BLaER1 treated with 17β-estradiol and CSF1 and Interleukin-3, amounts not matched to agents 10 nM and 100 nM (cell line): ENCODE measurements at regions not wholly inside any gene's neighbourhood (a gene's known extent, or its start where the extent isn't known, plus 50 kb on each side); places are given as distances from the start of the nearest gene placed in this dataset.

Source experiments
- H3K27ac ChIP-seq, 11 experiments: shearing (Covaris generic); formaldehyde crosslinking; 2 replicates each; pipeline ENCODE4 v1.8.1; 2022
- H3K27me3 ChIP-seq, 11 experiments: shearing (Covaris generic); formaldehyde crosslinking; 2 replicates each; pipeline ENCODE4 v1.8.1; 2022
- H3K36me3 ChIP-seq, 11 experiments: shearing (Covaris generic); formaldehyde crosslinking; 2 replicates each; pipeline ENCODE4 v1.8.1; 2022
- H3K4me1 ChIP-seq, 10 experiments: shearing (Covaris generic); formaldehyde crosslinking; 2 replicates each; pipeline ENCODE4 v1.8.1; 2022
- H3K4me2 ChIP-seq, 11 experiments: shearing (Covaris generic); formaldehyde crosslinking; 2 replicates each; pipeline ENCODE4 v1.8.1; 2022
- H3K4me3 ChIP-seq, 10 experiments: shearing (Covaris generic); formaldehyde crosslinking; 2 replicates each; pipeline ENCODE4 v1.8.1; 2022
- H3K9ac ChIP-seq, 11 experiments: shearing (Covaris generic); formaldehyde crosslinking; 2 replicates each; pipeline ENCODE4 v1.8.1; 2022
- H3K9me3 ChIP-seq, 11 experiments: shearing (Covaris generic); formaldehyde crosslinking; replicated peaks in 1 of 11; 2 replicates each; pipeline ENCODE4 v1.8.1; 2022
- H4K20me1 ChIP-seq, 11 experiments: shearing (Covaris generic); formaldehyde crosslinking; 2 replicates each; pipeline ENCODE4 v1.8.1; 2022
- Cebpa-rat ChIP-seq, 11 experiments: shearing (Covaris generic); IDR thresholded peaks; 2 replicates each; pipeline ENCODE4 v1.8.1; 2022

- Histone ChIP-seq H3K9me3 (no peaks in the 10 kb centered on the region), H3K9ac (no peak overlapping the region), H3K36me3 (no peaks in the 10 kb centered on the region), H4K20me1 (no peaks in the 10 kb centered on the region), H3K4me3 (no peak overlapping the region), H3K27me3 (no peaks in the 10 kb centered on the region), H3K27ac (no peak overlapping the region), H3K4me1 (no peaks in the 10 kb centered on the region), H3K4me2 (no peak overlapping the region)
- TF ChIP-seq Cebpa-rat (IDR thresholded peaks at IDR 0.05): no peak
These were observed 379.8 kb upstream of the RSPO3 start for GRCh38 chr6:126738641-126739040.

- peaks cover 7 to 18% (median 12%) of the 10 kb centered on the region in 11 experiments; a peak in 20 of 22 replicates for H3K9me3 ChIP-seq
- TF ChIP-seq Cebpa-rat (IDR thresholded peaks at IDR 0.05): no peak
- no peaks in the 10 kb centered on the region for H4K20me1 ChIP-seq
- H3K36me3 ChIP-seq: no peaks in the 10 kb centered on the region
- H3K27me3 ChIP-seq: no peaks in the 10 kb centered on the region
- no peak overlapping the region for H3K4me2 ChIP-seq
- H3K9ac ChIP-seq: no peak overlapping the region
- no peaks in the 10 kb centered on the region for H3K4me1 ChIP-seq
- no peak overlapping the region for H3K27ac ChIP-seq
- no peak overlapping the region for H3K4me3 ChIP-seq
These were observed 375.4 kb upstream of the RSPO3 start for GRCh38 chr6:126743076-126743475.

GRCh38 chr6:126747728-126748540 is 370.5 kb upstream of the RSPO3 start:
- Histone ChIP-seq H3K9me3 (peaks cover 7 to 24% (median 16%) of the 10 kb centered on the region in 11 experiments; a peak in 21 of 22 replicates), H3K27me3 (no peaks in the 10 kb centered on the region), H3K4me2 (no peak overlapping the region), H3K36me3 (no peaks in the 10 kb centered on the region), H4K20me1 (no peaks in the 10 kb centered on the region), H3K9ac (no peak overlapping the region), H3K4me1 (peaks cover 0 to 5% (median 0%) of the 10 kb centered on the region in 10 experiments; a peak in 1 of 20 replicates), H3K27ac (no peak overlapping the region), H3K4me3 (no peak overlapping the region)
- no peak for TF ChIP-seq Cebpa-rat (IDR thresholded peaks at IDR 0.05)

DNA sequence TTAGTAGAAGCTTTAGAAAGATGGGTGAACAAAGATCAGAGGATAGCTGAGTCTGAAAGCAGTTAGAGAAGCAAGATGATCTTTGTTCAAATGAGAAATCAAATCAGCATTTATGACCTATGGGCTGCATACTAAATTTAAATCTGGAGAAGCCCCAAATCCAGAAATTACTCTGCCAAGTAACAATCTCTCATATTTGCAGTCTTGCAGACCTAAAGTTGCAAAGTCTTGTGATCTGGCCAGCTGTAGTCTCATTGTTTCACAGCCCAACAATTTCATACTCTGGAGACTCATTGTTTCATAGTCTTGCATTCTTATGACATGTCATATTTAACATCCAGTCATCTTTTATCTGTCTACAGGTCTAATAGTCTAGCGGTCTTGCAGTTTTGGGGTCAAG is 364.9 kb upstream of the RSPO3 start:
- Histone ChIP-seq H3K4me1 (peaks cover 0 to 5% (median 0%) of the 10 kb centered on the region in 10 experiments; a peak in 1 of 20 replicates), H3K27ac (no peak overlapping the region), H3K4me3 (no peak overlapping the region), H3K4me2 (no peak overlapping the region), H3K9me3 (peaks cover 0 to 22% (median 7%) of the 10 kb centered on the region in 11 experiments; a peak in 10 of 22 replicates), H4K20me1 (no peaks in the 10 kb centered on the region), H3K36me3 (no peaks in the 10 kb centered on the region), H3K9ac (no peak overlapping the region), H3K27me3 (no peaks in the 10 kb centered on the region)
- no peak for TF ChIP-seq Cebpa-rat (IDR thresholded peaks at IDR 0.05)

DNA sequence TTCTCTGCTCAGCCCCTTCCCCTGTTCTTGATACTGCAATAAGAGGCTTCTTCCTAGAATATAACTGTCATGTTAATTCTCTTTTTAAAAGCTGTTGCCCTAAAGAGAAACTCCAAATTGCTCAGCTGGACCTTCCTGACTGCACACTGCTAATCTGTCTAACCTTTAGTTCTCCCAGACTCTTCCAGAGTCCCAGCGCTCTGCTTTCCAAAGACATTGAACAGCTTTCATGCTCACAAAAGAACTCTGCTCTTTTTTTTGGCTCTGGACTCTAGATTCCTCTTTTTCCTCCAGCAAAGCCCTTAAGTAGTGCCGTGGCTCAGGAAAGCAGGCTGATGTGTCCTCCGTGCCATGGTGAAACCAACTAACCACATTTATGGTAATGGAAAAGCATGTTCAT is 356.6 kb upstream of the RSPO3 start:
- no peaks in the 10 kb centered on the region for H4K20me1 ChIP-seq
- H3K27me3 ChIP-seq: no peaks in the 10 kb centered on the region
- H3K9ac ChIP-seq: no peak overlapping the region
- H3K36me3 ChIP-seq: no peaks in the 10 kb centered on the region
- H3K4me3 ChIP-seq: no peak overlapping the region
- TF ChIP-seq Cebpa-rat (IDR thresholded peaks at IDR 0.05): no peak
- H3K4me1 ChIP-seq: no peaks in the 10 kb centered on the region
- no peak overlapping the region for H3K27ac ChIP-seq
- no peaks in the 10 kb centered on the region for H3K9me3 ChIP-seq
- H3K4me2 ChIP-seq: no peak overlapping the region

DNA sequence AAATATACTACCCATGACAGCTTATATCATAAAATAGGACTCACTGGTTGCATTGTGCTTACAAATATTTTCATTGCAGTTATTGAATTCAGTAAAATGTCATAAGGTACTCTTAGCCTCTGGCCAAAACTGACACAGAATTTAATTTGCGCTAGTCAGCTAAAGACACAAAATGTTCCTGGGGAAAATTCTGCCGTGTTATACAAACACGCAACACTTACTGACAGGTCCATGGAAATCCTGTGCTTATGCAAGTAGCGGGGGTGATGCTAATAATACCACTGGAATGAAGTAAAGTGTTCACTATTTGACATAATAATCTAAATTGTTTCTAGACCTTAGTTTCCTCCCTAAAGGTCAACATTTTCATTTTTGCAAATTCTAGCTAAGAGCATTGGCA is 354.4 kb upstream of the RSPO3 start:
- Histone ChIP-seq H4K20me1 (no peaks in the 10 kb centered on the region), H3K36me3 (no peaks in the 10 kb centered on the region), H3K4me3 (no peak overlapping the region), H3K4me2 (no peak overlapping the region), H3K9ac (no peak overlapping the region), H3K4me1 (no peaks in the 10 kb centered on the region), H3K9me3 (no peaks in the 10 kb centered on the region), H3K27me3 (no peaks in the 10 kb centered on the region), H3K27ac (no peak overlapping the region)
- TF ChIP-seq Cebpa-rat (IDR thresholded peaks at IDR 0.05): no peak

- no peak for TF ChIP-seq Cebpa-rat (IDR thresholded peaks at IDR 0.05)
- Histone ChIP-seq H3K27me3 (no peaks in the 10 kb centered on the region), H3K36me3 (no peaks in the 10 kb centered on the region), H3K9ac (no peak overlapping the region), H3K4me1 (no peaks in the 10 kb centered on the region), H3K9me3 (no peaks in the 10 kb centered on the region), H3K4me3 (no peak overlapping the region), H3K27ac (no peak overlapping the region), H4K20me1 (no peaks in the 10 kb centered on the region), H3K4me2 (no peak overlapping the region)
These were observed 353.8 kb upstream of the RSPO3 start for GRCh38 chr6:126764671-126765070.

- no peaks in the 10 kb centered on the region for H3K4me1 ChIP-seq
- TF ChIP-seq Cebpa-rat (IDR thresholded peaks at IDR 0.05): no peak
- no peaks in the 10 kb centered on the region for H3K27me3 ChIP-seq
- no peak overlapping the region for H3K4me2 ChIP-seq
- no peak overlapping the region for H3K27ac ChIP-seq
- H3K9me3 ChIP-seq: no peaks in the 10 kb centered on the region
- H3K4me3 ChIP-seq: no peak overlapping the region
- no peaks in the 10 kb centered on the region for H4K20me1 ChIP-seq
- no peak overlapping the region for H3K9ac ChIP-seq
- no peaks in the 10 kb centered on the region for H3K36me3 ChIP-seq
These were observed 351.7 kb upstream of the RSPO3 start for GRCh38 chr6:126766820-126767219.

GRCh38 chr6:126767711-126768110 is 350.8 kb upstream of the RSPO3 start:
- TF ChIP-seq Cebpa-rat (IDR thresholded peaks at IDR 0.05): no peak
- H3K27ac ChIP-seq: no peak overlapping the region
- H4K20me1 ChIP-seq: no peaks in the 10 kb centered on the region

DNA sequence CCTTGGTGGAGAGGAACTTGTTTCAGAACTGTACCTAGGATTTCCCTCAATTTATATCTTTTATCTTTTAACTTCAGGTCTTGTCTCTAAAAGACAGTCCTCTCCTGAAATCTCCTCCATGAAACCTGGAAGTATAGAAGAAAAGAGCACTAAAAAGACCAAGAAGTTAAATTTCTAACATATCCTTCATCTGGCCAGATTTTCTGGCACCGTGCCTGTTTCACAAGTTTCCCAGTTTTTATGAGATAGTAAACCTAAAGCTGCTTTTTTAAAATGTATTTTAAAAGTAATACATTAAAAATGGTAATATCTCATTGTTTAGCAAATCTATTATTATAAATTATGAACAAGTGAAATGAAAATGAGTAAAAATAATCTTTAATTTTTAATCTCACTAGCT is 348.3 kb upstream of the RSPO3 start:
- no peak for TF ChIP-seq Cebpa-rat (IDR thresholded peaks at IDR 0.05)
- no peak overlapping the region for H3K4me2 ChIP-seq
- H3K4me1 ChIP-seq: no peaks in the 10 kb centered on the region
- no peaks in the 10 kb centered on the region for H4K20me1 ChIP-seq
- no peak overlapping the region for H3K9ac ChIP-seq
- no peaks in the 10 kb centered on the region for H3K36me3 ChIP-seq
- H3K27ac ChIP-seq: no peak overlapping the region
- H3K27me3 ChIP-seq: no peaks in the 10 kb centered on the region
- H3K9me3 ChIP-seq: no peaks in the 10 kb centered on the region
- no peak overlapping the region for H3K4me3 ChIP-seq

More at GRCh38 chr6:126767711-126768110, 350.8 kb upstream of the RSPO3 start:
- no peaks in the 10 kb centered on the region for H3K4me1 ChIP-seq
- no peak overlapping the region for H3K9ac ChIP-seq
- no peak overlapping the region for H3K4me3 ChIP-seq
- H3K4me2 ChIP-seq: no peak overlapping the region
- H3K27me3 ChIP-seq: no peaks in the 10 kb centered on the region
- no peaks in the 10 kb centered on the region for H3K36me3 ChIP-seq
- H3K9me3 ChIP-seq: no peaks in the 10 kb centered on the region
